ENCODE measurements at regions not wholly inside any gene's neighbourhood (a gene's known extent, or its start where the extent isn't known, plus 50 kb on each side); places are given as distances from the start of the nearest gene placed in this dataset.

DNA sequence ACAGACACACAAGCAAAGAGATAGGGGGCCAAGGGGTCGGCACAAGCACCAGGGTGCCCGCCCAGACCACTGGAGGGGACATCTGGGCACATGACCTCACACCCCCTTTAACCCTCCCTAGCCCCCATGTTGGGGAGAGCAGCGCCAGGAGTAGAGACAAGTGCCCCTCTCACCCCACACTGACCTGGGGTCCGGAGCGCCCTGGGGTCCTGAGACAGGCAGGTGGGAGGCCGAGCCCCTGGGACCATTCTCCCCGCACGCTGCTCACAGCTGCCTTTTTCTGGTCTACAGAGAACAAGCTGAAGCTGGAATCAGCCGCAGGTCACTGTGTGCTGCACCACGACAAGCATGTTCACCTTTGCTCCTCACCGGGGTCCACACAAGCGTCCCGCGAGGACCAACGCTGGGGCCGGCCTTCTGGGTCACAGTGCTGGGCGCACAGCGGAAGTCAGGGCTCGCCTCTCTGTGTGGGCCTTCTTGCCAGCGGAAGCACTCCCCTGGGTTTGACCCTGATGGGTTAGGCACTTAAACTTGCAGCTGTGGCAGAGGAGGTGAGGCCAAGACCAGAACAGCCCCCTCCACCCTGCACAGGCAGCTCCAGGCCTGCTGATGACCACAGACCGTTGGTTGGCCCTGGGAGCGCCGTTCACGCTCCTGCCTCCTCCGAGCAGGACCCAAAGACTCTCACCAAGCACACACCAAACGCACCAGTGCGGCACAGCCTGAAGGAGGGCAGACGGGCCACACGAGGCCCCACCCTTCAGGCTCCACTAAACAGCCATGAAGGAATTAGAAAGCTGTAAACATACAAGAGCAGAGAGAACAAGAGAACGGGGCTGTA, 275.3 kb downstream of the EIPR1 start:
- WGBS, 3 donors: 81 to 87% (median 86%) methylated on average over 30 of the region's 30 CpGs
- intact Hi-C loops (cut with DNase I): no loop called here
- H3K4me3 ChIP-seq: no peak overlapping the region
- no peak overlapping the region for H3K27ac ChIP-seq
- H3K36me3 ChIP-seq (ENCODE audit: insufficient read depth in 1 of 2, low read depth in 1 of 2): no peaks in the 10 kb centered on the region
- TF ChIP-seq, protein P1, sequence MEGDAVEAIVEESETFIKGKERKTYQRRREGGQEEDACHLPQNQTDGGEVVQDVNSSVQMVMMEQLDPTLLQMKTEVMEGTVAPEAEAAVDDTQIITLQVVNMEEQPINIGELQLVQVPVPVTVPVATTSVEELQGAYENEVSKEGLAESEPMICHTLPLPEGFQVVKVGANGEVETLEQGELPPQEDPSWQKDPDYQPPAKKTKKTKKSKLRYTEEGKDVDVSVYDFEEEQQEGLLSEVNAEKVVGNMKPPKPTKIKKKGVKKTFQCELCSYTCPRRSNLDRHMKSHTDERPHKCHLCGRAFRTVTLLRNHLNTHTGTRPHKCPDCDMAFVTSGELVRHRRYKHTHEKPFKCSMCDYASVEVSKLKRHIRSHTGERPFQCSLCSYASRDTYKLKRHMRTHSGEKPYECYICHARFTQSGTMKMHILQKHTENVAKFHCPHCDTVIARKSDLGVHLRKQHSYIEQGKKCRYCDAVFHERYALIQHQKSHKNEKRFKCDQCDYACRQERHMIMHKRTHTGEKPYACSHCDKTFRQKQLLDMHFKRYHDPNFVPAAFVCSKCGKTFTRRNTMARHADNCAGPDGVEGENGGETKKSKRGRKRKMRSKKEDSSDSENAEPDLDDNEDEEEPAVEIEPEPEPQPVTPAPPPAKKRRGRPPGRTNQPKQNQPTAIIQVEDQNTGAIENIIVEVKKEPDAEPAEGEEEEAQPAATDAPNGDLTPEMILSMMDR (IDR thresholded peaks at IDR 0.05): no peak
- H3K9me3 ChIP-seq: no peaks in the 10 kb centered on the region
- no peaks in the 10 kb centered on the region for H3K4me1 ChIP-seq
- no peak for ATAC-seq
- peaks cover 0 to 4% (median 0%) of the 10 kb centered on the region in 3 donors for H3K27me3 ChIP-seq (ENCODE audit: insufficient read depth in 3 of 3, low read length in 2 of 3)
- DNase-seq: no peak

DNA sequence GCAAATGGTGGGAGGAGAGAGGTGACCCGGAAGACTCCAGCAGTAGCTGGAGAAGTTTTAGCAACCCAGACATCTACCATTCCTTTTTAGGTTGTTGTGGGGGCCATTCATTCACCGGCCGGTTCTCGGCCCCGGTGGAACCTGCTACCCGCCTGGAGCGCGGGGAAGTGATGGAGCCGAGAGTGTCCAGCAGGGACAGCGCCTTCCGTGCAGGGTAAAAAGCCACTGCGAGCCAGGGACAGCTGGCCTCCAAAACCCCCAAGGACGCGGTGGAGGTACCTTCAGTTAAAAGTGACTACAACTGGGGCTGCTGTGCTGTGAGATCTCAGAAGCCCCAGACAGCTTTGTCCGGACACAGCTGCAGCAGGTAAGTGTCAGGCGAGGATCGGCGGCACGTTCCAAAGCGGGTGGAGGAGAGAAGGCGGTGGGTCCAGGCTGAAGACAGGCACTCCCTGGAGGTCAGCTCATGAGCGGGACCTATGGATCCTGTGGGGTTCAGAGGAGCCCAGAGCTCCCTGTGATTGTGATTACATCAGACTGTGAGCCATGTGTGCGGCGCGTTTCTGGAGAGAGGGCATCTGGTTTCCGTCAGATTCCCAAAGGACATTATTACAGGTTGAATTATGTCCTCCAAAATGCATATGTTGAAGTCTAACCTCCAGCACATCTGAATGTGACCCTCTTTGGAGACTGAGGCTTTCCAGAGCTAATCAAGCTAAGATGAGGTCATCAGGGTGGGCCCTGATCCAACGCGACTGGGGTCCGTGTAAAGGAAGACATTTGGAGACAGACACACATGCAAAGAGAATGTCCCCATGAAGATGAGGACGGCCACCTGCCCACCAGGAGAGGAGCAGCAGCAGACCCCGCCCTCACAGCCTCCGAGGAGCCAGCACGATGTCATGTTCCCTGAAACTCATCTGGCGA, 276.3 kb downstream of the EIPR1 start:
- 65 to 71% (median 68%) methylated on average over 33 to 34 of the region's 34 CpGs for WGBS, 3 donors
- no peaks in the 10 kb centered on the region for H3K9me3 ChIP-seq
- peaks cover 0 to 4% (median 0%) of the 10 kb centered on the region in 3 donors for H3K27me3 ChIP-seq (ENCODE audit: insufficient read depth in 3 of 3, low read length in 2 of 3)
- TF ChIP-seq, protein P1 (IDR thresholded peaks at IDR 0.05): no peak
- H3K27ac ChIP-seq: no peak overlapping the region
- ATAC-seq: no peak
- H3K4me1 ChIP-seq: no peaks in the 10 kb centered on the region
- no peak for DNase-seq
- no peak overlapping the region for H3K4me3 ChIP-seq
- H3K36me3 ChIP-seq (ENCODE audit: insufficient read depth in 1 of 2, low read depth in 1 of 2): no peaks in the 10 kb centered on the region
- intact Hi-C loops (cut with DNase I): no loop called here

DNA sequence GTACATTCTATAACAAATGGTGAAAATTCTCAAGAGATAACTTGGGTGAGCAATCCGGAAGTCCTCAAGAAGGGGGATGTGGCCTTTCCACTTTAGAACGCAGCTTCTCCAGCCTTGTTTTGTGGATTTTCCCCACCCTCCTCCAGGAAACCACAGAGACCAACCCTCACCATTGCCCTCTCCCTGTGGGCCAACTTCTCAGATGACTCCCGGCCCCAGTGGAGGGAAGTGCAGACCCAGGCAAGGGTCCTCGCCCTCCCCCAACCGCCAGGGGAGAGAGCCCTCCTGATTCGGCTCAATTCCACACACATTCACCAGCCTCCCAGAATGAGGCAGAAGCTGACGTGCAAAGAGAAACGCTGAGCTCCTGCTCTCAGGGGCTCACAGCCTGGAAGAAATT, 277.2 kb downstream of the EIPR1 start:
- intact Hi-C loops (cut with DNase I): no loop called here
- Histone ChIP-seq H3K27me3 (ENCODE audit: insufficient read depth in 3 of 3, low read length in 2 of 3) (peaks cover 0 to 4% (median 0%) of the 10 kb centered on the region in 3 donors), H3K9me3 (no peaks in the 10 kb centered on the region), H3K27ac (no peak overlapping the region), H3K4me3 (no peak overlapping the region), H3K4me1 (no peaks in the 10 kb centered on the region), H3K36me3 (ENCODE audit: insufficient read depth in 1 of 2, low read depth in 1 of 2) (no peaks in the 10 kb centered on the region)
- DNase-seq (no peak), ATAC-seq (no peak)
- WGBS, 3 donors: 47 to 57% (median 51%) methylated on average over 8 of the region's 8 CpGs
- TF ChIP-seq, protein P1 (IDR thresholded peaks at IDR 0.05): no peak

DNA sequence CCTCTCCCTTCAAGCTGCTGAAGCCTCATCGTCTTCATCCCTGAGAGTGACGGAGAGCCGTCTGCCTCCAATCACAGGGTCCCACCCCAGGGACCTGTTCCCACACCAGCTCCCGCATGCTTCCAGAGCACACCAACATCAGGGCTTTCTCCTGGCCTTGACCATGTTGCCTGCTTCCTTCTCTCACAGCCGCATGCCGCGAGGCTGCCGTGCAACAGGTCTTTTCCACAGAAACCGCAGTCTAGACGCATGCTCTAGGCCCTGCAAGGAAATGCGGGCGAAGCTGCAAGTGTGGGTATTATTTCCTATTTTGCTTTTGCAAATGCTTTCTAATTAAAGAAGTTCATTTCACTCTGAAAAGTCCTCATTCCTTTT, 277.8 kb downstream of the EIPR1 start:
- H3K36me3 ChIP-seq (ENCODE audit: insufficient read depth in 1 of 2, low read depth in 1 of 2): no peaks in the 10 kb centered on the region
- H3K4me3 ChIP-seq: no peak overlapping the region
- intact Hi-C loops (cut with DNase I): loop anchor here in 1 of 2 donors (10.0 kb wide), 1 partner anchor 305 kb away; no protein-coding TSS in a partner anchor
- H3K9me3 ChIP-seq: no peaks in the 10 kb centered on the region
- H3K27ac ChIP-seq: no peak overlapping the region
- 91 to 94% (median 91%) methylated on average over 12 of the region's 12 CpGs for WGBS, 3 donors
- DNase-seq (no peak), ATAC-seq (no peak)
- TF ChIP-seq, protein P1 (IDR thresholded peaks at IDR 0.05): no peak
- H3K4me1 ChIP-seq: no peaks in the 10 kb centered on the region
- peaks cover 0 to 4% (median 0%) of the 10 kb centered on the region in 3 donors for H3K27me3 ChIP-seq (ENCODE audit: insufficient read depth in 3 of 3, low read length in 2 of 3)
